CD4-positive, alpha-beta T cell (primary cell): ENCODE measurements at regions not wholly inside any gene's neighbourhood (a gene's known extent, or its start where the extent isn't known, plus 50 kb on each side); places are given as distances from the start of the nearest gene placed in this dataset.

Experiments used
- ATAC-seq: fragments of 200-7000 bp; cut with Tn5 transposase; one replicate; pipeline ENCODE4 v1.10.0; 2022; ENCODE audit warnings: mild to moderate bottlenecking; ENCODE audit not compliant: poor library complexity
- CTCF ChIA-PET: fragments of 350-600 bp; sonication (Branson Sonifier 250); formaldehyde crosslinking; loops from one replicate; lab custom pipeline; 2021; ENCODE audit warnings: antibody characterized with exemption, inconsistent platforms; lab: Charles Lee
- POLR2A ChIA-PET: fragments of 350-600 bp; sonication (Branson Sonifier 250); formaldehyde crosslinking; loops from one replicate; lab custom pipeline; 2021; ENCODE audit warnings: antibody characterized with exemption, inconsistent platforms; lab: Charles Lee
- DNase-seq, 14 experiments: peaks; one replicate each; pipeline ENCODE4 v3.0.0-alpha.2; 2013 to 2020; ENCODE audit warnings: mixed read lengths in 2 of 14
- H3K27ac ChIP-seq, 2 donors: one replicate each; pipeline versions ENCODE4 v1.5.1 to v1.7.0; 2013; ENCODE audit warnings: low read length in 2 of 2, low read depth in 1 of 2, mild to moderate bottlenecking in 1 of 2
- H3K27me3 ChIP-seq, 2 experiments: 1 replicate in 1 of 2; 2 replicates in 1 of 2; pipeline versions ENCODE4 v1.6.1 to v1.7.0; 2013; ENCODE audit warnings: low read length in 2 of 2, control low read depth in 1 of 2, mild to moderate bottlenecking in 1 of 2, moderate library complexity in 1 of 2; ENCODE audit not compliant: insufficient read depth in 2 of 2, control insufficient read depth in 1 of 2
- H3K36me3 ChIP-seq: one replicate; pipeline ENCODE4 v1.6.1; 2013; ENCODE audit warnings: low read length, control low read depth; ENCODE audit not compliant: insufficient read depth
- H3K4me1 ChIP-seq: one replicate; pipeline ENCODE4 v1.6.1; 2013; ENCODE audit warnings: low read length, control low read depth; ENCODE audit not compliant: insufficient read depth
- H3K4me3 ChIP-seq: one replicate; pipeline ENCODE4 v1.5.1; 2013; ENCODE audit warnings: mild to moderate bottlenecking, low read length, moderate library complexity
- H3K9me3 ChIP-seq, 2 experiments: 1 replicate in 1 of 2; 2 replicates in 1 of 2; pipeline versions ENCODE4 v1.6.1 to v1.7.0; 2013; ENCODE audit warnings: low read length in 2 of 2, mild to moderate bottlenecking in 2 of 2, control low read depth in 1 of 2, moderate library complexity in 1 of 2; ENCODE audit not compliant: control insufficient read depth in 1 of 2, insufficient read depth in 1 of 2
- H3K27ac Mint-ChIP-seq: one replicate; pipeline ENCODE4 v1.8.0; 2020; ENCODE audit warnings: mixed read lengths
- H3K27me3 Mint-ChIP-seq: one replicate; pipeline ENCODE4 v1.8.0; 2021; ENCODE audit warnings: mixed read lengths
- H3K36me3 Mint-ChIP-seq: one replicate; pipeline ENCODE4 v1.8.0; 2021; ENCODE audit warnings: low read depth, mixed read lengths
- H3K4me1 Mint-ChIP-seq: one replicate; pipeline ENCODE4 v1.8.0; 2021; ENCODE audit warnings: low read depth, mixed read lengths
- H3K4me3 Mint-ChIP-seq: one replicate; pipeline ENCODE4 v1.8.0; 2020; ENCODE audit warnings: mild to moderate bottlenecking, mixed read lengths
- H3K9me3 Mint-ChIP-seq: one replicate; pipeline ENCODE4 v1.8.0; 2020; ENCODE audit warnings: mixed read lengths
- intact Hi-C, 2 experiments: fragments of 100-400 bp; cut with DNase I in 1 of 2; cut with micrococcal nuclease in 1 of 2; formaldehyde crosslinking; loops; one replicate each; pipeline versions ENCODE4 v1.15.1 to v1.9.0; 2023 to 2025; cut with DNase I, micrococcal nuclease
- TF ChIP-seq, protein P1 (sequence below): fragments of 200-600 bp; IDR thresholded peaks from one replicate; pipeline ENCODE4 v1.8.0; 2022; ENCODE audit warnings: antibody characterized with exemption, mild to moderate bottlenecking

DNA sequence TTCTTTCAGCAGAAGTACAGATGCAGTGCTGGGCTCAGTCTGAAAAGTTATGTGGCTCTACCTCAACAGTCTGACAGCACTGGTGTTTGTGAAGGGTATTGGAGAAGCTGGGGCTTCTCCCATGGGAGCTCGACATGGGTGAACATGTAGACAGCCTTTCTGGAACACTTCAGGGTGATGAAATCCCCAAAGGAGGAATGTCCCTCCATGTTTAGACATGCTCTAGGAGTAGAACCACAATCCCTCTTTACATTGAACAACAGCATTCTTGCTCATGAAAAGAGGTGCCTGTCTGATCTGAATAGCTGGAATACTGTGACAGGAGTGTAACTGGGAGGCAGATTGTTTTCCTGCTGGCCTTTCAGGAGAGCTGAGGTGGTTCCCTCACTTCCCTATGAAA, 53.8 kb upstream of the NAP1L2 start:
- Histone ChIP-seq H3K27ac (no peak overlapping the region), H3K36me3 (no peaks in the 10 kb centered on the region), H3K4me3 (no peak overlapping the region), H3K4me1 (no peaks in the 10 kb centered on the region), H3K27me3 (no peaks in the 10 kb centered on the region), H3K9me3 (no peaks in the 10 kb centered on the region)
- TF ChIP-seq, protein P1, sequence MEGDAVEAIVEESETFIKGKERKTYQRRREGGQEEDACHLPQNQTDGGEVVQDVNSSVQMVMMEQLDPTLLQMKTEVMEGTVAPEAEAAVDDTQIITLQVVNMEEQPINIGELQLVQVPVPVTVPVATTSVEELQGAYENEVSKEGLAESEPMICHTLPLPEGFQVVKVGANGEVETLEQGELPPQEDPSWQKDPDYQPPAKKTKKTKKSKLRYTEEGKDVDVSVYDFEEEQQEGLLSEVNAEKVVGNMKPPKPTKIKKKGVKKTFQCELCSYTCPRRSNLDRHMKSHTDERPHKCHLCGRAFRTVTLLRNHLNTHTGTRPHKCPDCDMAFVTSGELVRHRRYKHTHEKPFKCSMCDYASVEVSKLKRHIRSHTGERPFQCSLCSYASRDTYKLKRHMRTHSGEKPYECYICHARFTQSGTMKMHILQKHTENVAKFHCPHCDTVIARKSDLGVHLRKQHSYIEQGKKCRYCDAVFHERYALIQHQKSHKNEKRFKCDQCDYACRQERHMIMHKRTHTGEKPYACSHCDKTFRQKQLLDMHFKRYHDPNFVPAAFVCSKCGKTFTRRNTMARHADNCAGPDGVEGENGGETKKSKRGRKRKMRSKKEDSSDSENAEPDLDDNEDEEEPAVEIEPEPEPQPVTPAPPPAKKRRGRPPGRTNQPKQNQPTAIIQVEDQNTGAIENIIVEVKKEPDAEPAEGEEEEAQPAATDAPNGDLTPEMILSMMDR, result no peak
- ChIA-PET CTCF (no interaction called here), POLR2A (no interaction called here)
- intact Hi-C loops, result no loop called here
- Mint-ChIP-seq H3K27me3 (peaks cover 20% of the 10 kb centered on the region), H3K4me1 (no peaks in the 10 kb centered on the region), H3K36me3 (no peaks in the 10 kb centered on the region), H3K4me3 (no peak overlapping the region), H3K9me3 (no peaks in the 10 kb centered on the region), H3K27ac (no peak overlapping the region)
- DNase-seq, result no peak
- no peak for ATAC-seq

DNA sequence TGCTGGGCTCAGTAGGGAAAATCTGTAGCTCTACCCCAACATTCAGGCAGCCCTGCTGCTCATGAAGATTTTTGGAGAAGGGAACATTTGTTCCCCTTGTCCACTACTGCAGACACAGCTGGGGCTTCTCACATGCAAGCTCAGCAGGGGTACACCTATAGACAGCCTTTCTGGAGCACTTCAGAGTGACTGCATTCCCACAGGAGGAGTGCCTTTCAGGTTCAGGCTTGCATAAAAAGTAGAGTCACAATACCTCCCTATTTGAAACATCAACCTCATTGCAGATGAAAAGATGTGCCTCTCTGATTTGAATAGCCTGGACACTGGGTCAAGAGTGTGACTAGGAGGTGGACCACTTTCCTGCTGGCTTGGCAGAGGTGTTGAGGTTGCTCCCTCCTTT, 53.3 kb upstream of the NAP1L2 start:
- H3K4me1 Mint-ChIP-seq, result no peaks in the 10 kb centered on the region
- H3K4me3 Mint-ChIP-seq, result no peak overlapping the region
- DNase-seq (no peak), ATAC-seq (no peak)
- Histone ChIP-seq H3K27me3 (no peaks in the 10 kb centered on the region), H3K9me3 (no peaks in the 10 kb centered on the region), H3K4me3 (no peak overlapping the region), H3K4me1 (no peaks in the 10 kb centered on the region), H3K36me3 (no peaks in the 10 kb centered on the region), H3K27ac (no peak overlapping the region)
- peaks cover 24% of the 10 kb centered on the region for H3K27me3 Mint-ChIP-seq
- H3K27ac Mint-ChIP-seq, result no peak overlapping the region
- CTCF ChIA-PET, result no interaction called here
- POLR2A ChIA-PET, result no interaction called here
- H3K9me3 Mint-ChIP-seq, result no peaks in the 10 kb centered on the region
- TF ChIP-seq, protein P1, result no peak
- intact Hi-C loops, result no loop called here
- H3K36me3 Mint-ChIP-seq, result no peaks in the 10 kb centered on the region

DNA sequence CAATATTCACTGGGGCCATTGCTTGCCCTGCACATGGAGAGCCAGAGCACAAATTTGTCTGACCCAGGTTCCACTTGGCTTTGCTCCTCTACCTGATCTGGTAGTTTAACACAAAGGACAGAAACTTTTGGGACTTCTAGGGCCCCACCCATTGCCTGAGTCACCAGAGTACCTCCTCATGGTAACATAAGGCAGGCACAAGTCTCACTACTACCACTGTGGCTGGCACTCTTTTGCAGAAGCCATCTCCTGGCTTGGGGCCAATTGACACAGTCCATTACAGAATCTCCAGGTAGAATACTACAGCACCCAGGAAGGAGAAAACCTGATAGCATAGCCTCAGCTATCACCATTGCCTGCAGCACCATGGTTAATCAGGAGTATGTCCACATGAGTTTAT, 52.6 kb upstream of the NAP1L2 start:
- Histone ChIP-seq H3K9me3 (no peaks in the 10 kb centered on the region), H3K27me3 (no peaks in the 10 kb centered on the region), H3K27ac (no peak overlapping the region), H3K4me3 (no peak overlapping the region), H3K36me3 (no peaks in the 10 kb centered on the region), H3K4me1 (no peaks in the 10 kb centered on the region)
- intact Hi-C loops, result no loop called here
- TF ChIP-seq, protein P1, result no peak
- no peaks in the 10 kb centered on the region for H3K36me3 Mint-ChIP-seq
- no peak overlapping the region for H3K27ac Mint-ChIP-seq
- ATAC-seq (no peak), DNase-seq (no peak)
- H3K9me3 Mint-ChIP-seq, result no peaks in the 10 kb centered on the region
- no peak overlapping the region for H3K4me3 Mint-ChIP-seq
- POLR2A ChIA-PET, result no interaction called here
- CTCF ChIA-PET, result interaction anchor here (0.6 kb wide), 1 partner anchor 85 kb away, joined by 3 read pairs; no protein-coding TSS in a partner anchor
- H3K4me1 Mint-ChIP-seq, result no peaks in the 10 kb centered on the region
- peaks cover 21% of the 10 kb centered on the region for H3K27me3 Mint-ChIP-seq
